Stimulated activated effector memory CD8-positive, alpha-beta T cell treated with anti-CD3 and anti-CD28 coated beads, Interleukin-12 subunit alpha, Interleukin-12 subunit beta, amount 100 ng/mL, for 72 hours (primary cell): ENCODE measurements at regions not wholly inside any gene's neighbourhood (a gene's known extent, or its start where the extent isn't known, plus 50 kb on each side); places are given as distances from the start of the nearest gene placed in this dataset.

Experiments used
- ATAC-seq: fragments of 150-1000 bp; cut with Tn5 transposase; 2 replicates; pipeline ENCODE4 v1.10.0; 2021
- DNase-seq, 2 donors: peaks; one replicate each; pipeline ENCODE4 v3.0.0; 2021 to 2022; ENCODE audit warnings: low spot score in 2 of 2
- H3K27ac Mint-ChIP-seq: one replicate; pipeline ENCODE4 v1.8.0; 2022; ENCODE audit warnings: mild to moderate bottlenecking, mixed read lengths
- H3K36me3 Mint-ChIP-seq: one replicate; pipeline ENCODE4 v1.8.0; 2022; ENCODE audit warnings: mild to moderate bottlenecking, mixed read lengths
- H3K4me1 Mint-ChIP-seq: one replicate; pipeline ENCODE4 v1.8.0; 2022; ENCODE audit warnings: mixed read lengths
- H3K4me3 Mint-ChIP-seq: one replicate; pipeline ENCODE4 v1.8.0; 2022; ENCODE audit warnings: mild to moderate bottlenecking, mixed read lengths
- H3K9me3 Mint-ChIP-seq: one replicate; pipeline ENCODE4 v1.8.0; 2022; ENCODE audit warnings: mixed read lengths

DNA sequence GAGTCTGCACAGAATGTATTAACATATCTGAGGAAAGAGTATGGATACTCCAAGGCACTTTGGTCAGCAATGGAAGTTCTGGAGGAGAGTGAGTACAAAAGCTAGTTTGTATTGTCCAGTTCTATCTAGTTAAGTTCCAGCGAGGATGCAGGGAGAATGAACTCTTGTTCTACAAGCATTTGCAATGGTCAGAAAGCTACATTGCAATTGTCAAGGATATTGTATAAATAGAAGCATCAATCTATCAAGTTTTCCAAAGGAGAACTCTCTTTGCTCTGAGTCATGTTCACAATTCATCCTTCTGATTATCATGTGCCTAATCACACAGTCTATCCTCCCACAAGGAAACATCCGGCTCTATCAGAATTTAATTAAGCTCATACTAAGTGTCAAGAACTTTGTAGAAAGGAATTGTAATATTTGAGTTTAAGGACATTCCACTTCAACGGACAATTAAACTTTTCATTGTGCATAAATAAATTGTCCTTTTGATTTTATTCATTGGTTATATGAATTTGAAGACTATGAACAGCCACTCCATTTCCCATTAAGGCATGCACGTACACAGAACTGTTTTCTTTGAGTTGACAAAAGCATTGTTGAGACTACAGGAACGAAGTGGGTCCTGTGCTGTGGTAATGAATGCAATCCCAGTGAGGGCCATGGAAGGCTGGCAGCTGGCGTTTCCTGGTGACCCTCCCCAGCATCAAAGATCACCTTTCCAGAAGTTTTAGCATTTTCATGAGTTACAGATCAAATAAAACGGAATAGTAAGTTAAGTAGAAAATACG is 973.5 kb upstream of the GOT2 start:
- H3K4me3 Mint-ChIP-seq, result no peak overlapping the region
- no peak for ATAC-seq
- H3K9me3 Mint-ChIP-seq, result peaks cover 6% of the 10 kb centered on the region
- no peak overlapping the region for H3K27ac Mint-ChIP-seq
- no peaks in the 10 kb centered on the region for H3K36me3 Mint-ChIP-seq
- DNase-seq, result no peak
- no peaks in the 10 kb centered on the region for H3K4me1 Mint-ChIP-seq

DNA sequence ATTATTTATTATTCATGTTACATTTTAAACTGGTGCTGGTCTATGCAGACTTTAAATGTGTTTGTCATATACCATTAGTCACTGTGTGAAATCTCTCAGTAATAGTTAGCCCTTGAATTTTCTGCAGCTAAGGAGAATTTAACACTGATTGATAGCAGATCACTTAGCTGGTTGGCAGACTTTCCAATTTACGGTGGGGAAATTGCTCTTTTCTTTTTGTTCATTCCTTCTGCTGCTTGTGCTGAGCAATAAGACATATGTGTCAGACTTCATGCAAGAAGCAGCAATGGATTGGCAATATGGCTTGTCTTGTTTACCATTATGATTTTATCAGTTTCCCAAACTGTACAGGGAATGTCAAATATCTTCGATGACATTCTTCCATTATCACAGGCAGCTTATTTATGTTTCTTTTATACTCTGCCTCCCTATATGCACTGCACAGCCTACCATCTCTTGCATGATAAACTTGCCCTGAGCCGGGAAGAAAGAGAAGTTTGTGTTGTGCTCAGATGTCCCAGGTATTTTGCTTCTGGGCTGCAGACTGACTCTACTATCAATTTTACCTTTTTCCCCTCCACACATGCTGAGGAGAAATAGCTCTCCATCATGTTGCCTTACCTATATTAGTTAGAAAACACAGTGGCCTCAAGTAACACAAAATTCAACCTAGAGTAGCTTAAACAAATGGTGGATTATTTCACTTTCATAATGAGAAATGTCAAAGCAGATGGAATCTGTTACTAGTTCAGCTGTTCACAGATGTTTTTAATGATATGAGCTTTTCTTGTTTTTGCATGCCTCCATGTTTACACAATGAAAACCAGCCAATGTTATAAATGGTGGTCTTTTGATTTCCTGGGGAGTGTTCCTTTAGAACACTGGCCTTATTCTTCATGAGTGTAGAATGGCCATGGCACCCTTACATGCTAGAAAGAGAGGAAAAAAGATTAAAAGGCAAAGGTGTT is 968.1 kb upstream of the GOT2 start:
- ATAC-seq (no peak), DNase-seq (no peak)
- peaks cover 13% of the 10 kb centered on the region for H3K9me3 Mint-ChIP-seq
- no peak overlapping the region for H3K27ac Mint-ChIP-seq
- no peaks in the 10 kb centered on the region for H3K4me1 Mint-ChIP-seq
- H3K36me3 Mint-ChIP-seq, result no peaks in the 10 kb centered on the region
- H3K4me3 Mint-ChIP-seq, result no peak overlapping the region

DNA sequence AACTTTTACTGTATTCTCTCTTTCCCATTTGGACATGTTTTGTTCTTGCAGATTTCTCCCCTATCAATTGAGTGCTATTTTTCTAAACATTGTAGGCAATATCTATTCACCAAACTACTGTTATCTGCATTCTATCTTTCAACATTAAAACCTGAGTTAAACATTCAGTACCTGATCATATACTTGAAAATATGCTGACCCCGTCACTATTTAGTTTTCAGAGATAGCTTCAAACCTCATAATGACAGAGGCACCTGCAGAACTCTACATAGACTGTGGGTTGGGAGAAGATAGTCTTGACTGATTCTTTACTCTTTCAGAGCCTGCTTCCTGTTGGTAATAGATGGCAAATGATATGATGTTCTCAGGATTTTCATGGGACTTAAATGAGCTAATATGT is 965.7 kb upstream of the GOT2 start:
- H3K4me1 Mint-ChIP-seq, result no peaks in the 10 kb centered on the region
- H3K36me3 Mint-ChIP-seq, result no peaks in the 10 kb centered on the region
- peaks cover 14% of the 10 kb centered on the region for H3K9me3 Mint-ChIP-seq
- ATAC-seq, result no peak
- H3K27ac Mint-ChIP-seq, result no peak overlapping the region
- no peak overlapping the region for H3K4me3 Mint-ChIP-seq
- no peak for DNase-seq

DNA sequence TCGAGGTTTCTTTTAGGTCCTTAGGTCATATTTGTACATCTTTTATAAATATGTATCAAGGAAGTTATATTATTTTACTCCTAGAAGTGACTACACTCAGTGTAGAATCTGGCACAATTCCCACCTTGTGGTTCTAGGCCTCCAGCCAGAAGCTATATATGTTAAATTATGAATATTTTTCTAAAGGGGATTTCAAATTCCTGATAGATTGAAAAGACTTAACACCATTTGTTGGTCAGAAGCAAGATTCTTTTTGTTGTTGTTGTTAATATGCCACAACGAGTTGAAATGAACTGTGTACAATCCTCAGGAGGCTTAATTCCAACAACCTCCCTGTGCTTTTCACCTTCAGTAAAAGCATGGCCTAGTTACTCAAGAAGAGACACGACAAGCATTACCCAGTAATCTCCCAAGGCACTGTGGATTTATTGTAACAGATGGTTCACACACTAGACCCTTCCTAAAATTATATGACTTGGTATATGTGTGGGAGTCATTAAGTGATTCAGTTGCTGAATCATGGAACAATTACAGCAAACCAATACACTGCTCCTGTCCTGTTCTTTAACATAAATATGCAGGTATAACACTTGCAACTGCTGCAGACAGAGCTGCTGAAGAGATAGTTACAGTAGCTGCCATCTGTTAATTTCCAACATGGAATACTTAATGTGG is 964.4 kb upstream of the GOT2 start:
- DNase-seq (no peak), ATAC-seq (no peak)
- Mint-ChIP-seq H3K4me1 (no peaks in the 10 kb centered on the region), H3K27ac (no peak overlapping the region), H3K4me3 (no peak overlapping the region), H3K36me3 (no peaks in the 10 kb centered on the region), H3K9me3 (peaks cover 17% of the 10 kb centered on the region)

DNA sequence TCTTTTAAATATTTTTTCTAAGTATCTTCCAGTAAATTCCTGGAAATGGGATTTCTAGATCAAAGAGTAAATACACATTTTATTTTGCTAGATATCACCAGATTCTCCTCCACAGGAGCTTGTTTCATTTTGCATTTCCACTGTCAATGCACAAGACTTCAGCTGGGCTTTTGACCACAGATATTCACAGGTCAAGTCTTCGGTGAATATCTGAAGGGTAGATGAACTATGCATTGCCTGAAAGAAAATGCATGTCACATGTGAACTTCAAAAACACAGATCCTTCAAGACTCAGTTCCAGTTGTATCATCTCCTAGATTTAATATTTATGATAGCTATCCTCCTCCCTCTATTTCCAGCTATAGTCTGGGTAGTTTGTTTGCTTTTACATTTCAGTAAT is 963.6 kb upstream of the GOT2 start:
- peaks cover 17% of the 10 kb centered on the region for H3K9me3 Mint-ChIP-seq

DNA sequence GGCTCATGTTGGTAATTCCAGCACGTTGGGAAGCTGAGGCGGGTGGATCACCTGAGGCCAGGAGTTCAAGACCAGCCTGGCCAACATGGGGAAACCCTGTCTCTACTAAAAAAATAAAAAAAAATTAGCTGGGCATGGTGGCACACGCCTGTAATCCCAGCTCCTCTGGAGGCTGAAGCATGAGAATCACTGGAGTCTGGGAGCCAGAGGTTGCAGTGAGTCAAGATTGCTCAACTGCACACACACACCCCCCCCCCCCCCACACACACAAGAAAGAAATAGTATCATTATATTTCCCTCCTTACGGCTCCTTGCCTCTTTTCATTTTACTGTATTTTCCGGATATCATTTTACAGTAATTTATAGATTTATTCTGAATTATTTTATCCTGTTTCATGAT is 963.1 kb upstream of the GOT2 start:
- no peak for ATAC-seq
- no peak for DNase-seq
- Mint-ChIP-seq H3K27ac (no peak overlapping the region), H3K36me3 (no peaks in the 10 kb centered on the region), H3K4me3 (no peak overlapping the region), H3K4me1 (no peaks in the 10 kb centered on the region), H3K9me3 (peaks cover 17% of the 10 kb centered on the region)

More for the DNA sequence above, 963.6 kb upstream of the GOT2 start:
- no peaks in the 10 kb centered on the region for H3K4me1 Mint-ChIP-seq
- DNase-seq (no peak), ATAC-seq (no peak)
- no peak overlapping the region for H3K27ac Mint-ChIP-seq
- no peak overlapping the region for H3K4me3 Mint-ChIP-seq
- no peaks in the 10 kb centered on the region for H3K36me3 Mint-ChIP-seq

DNA sequence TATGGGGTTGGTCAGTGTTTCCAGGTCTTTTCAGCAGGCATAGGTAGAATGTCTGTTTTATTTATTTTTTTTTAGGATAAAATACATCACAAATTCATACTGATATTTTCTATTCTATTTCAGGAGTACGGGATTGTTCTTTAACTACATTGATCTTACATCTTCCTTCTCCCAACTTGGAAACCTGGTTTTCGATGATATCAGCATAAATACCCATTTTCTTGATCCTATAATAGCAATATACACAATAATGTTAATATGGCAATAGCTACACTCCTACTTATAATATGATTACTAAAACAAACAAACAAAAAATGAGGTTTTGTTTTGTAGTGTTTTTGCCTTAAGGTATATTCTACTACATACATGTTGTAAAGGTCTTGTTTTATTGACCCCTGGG is 962.4 kb upstream of the GOT2 start:
- DNase-seq, result no peak
- peaks cover 21% of the 10 kb centered on the region for H3K9me3 Mint-ChIP-seq
- H3K27ac Mint-ChIP-seq, result no peak overlapping the region
- no peak overlapping the region for H3K4me3 Mint-ChIP-seq
- ATAC-seq, result no peak
- H3K4me1 Mint-ChIP-seq, result no peaks in the 10 kb centered on the region
- no peaks in the 10 kb centered on the region for H3K36me3 Mint-ChIP-seq

DNA sequence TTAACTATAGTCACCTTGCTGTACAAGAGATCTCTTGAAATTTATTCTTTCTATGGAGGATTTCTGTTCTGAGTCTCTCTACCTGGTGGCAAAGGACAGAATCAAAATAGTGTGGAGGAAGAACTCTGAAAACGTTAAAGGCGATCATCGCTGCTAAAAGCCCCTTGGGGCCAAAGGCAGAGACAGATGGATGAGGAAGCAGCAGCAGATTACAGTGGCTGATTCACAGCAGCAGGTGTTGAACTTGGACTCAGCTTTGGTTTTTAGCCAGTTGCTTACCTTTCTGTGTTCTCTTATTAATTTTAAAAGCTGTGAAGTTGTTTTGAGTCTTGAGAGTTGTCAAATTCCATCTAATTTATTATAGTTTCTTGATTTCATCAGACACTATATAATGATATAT is 956.1 kb upstream of the GOT2 start:
- ATAC-seq, result no peak
- Mint-ChIP-seq H3K36me3 (no peaks in the 10 kb centered on the region), H3K4me1 (no peaks in the 10 kb centered on the region), H3K4me3 (no peak overlapping the region), H3K27ac (no peak overlapping the region), H3K9me3 (peaks cover 33% of the 10 kb centered on the region)
- DNase-seq, result no peak

DNA sequence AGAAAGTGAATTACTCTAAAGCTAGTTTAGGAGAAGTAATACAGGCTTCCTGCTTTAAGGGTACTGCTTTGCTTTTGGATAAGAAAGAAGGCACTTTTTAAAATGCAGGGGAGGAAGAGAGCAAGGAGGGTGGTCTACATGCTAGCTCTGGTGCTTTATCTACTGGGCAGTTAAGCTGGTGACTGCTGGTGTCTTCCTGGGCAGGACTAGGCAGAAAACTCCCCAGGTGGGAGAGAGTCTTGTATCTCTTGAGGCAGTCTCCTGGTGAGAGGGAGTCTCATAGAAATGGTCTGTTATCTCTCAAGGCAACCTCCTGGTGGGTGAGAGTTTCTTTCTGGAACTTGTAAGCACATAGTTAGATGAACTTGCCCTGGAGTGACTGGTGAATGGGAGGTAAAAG is 953.9 kb upstream of the GOT2 start:
- Mint-ChIP-seq H3K27ac (no peak overlapping the region), H3K9me3 (peaks cover 30% of the 10 kb centered on the region), H3K4me1 (no peaks in the 10 kb centered on the region), H3K4me3 (no peak overlapping the region), H3K36me3 (no peaks in the 10 kb centered on the region)
- DNase-seq (no peak), ATAC-seq (no peak)

DNA sequence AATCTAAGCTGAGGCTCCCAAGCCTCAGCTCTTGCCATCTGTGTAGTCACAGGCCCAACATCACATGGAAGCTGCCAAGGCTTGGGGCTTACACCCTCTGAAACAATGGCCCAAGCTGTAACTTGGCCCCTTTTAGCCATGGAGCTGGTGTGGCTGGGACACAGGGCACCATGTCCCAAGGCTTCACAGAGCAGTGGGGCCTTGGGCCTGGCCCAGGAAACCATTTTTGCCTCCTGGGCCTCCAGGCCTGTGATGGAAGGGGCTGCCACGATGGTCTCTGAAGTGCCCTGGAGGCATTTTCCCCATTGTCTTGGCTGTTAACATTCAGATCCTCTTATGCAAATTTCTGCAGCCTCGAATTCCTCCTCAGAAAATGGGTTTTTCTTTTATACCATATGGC is 952.3 kb upstream of the GOT2 start:
- Mint-ChIP-seq H3K27ac (no peak overlapping the region), H3K9me3 (peaks cover 25% of the 10 kb centered on the region)
- no peak for ATAC-seq

DNA sequence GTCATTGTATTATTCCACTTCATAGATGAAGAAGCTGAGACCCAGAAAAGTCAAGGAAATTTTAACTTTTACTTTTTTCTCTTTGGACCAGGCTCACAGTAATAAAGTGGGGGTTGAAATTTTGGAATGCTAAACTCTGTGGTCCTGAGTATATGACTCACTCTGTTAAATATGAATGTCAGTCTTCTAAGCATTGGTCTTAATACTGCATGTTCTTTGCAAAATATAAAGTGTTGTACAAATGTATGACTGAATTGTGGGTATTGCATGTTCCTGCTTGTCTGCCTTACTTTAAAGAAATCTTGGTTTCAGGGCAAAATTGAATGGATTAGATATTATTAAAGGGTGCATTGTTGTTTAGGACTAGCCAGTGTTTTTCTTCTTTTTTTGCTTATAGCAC is 950.8 kb upstream of the GOT2 start:
- H3K4me1 Mint-ChIP-seq, result no peaks in the 10 kb centered on the region
- ATAC-seq (no peak), DNase-seq (no peak)
- no peaks in the 10 kb centered on the region for H3K36me3 Mint-ChIP-seq
- H3K27ac Mint-ChIP-seq, result no peak overlapping the region
- peaks cover 24% of the 10 kb centered on the region for H3K9me3 Mint-ChIP-seq
- H3K4me3 Mint-ChIP-seq, result no peak overlapping the region

More for the DNA sequence above, 952.3 kb upstream of the GOT2 start:
- H3K36me3 Mint-ChIP-seq, result no peaks in the 10 kb centered on the region
- no peak for DNase-seq
- no peak overlapping the region for H3K4me3 Mint-ChIP-seq
- no peaks in the 10 kb centered on the region for H3K4me1 Mint-ChIP-seq

DNA sequence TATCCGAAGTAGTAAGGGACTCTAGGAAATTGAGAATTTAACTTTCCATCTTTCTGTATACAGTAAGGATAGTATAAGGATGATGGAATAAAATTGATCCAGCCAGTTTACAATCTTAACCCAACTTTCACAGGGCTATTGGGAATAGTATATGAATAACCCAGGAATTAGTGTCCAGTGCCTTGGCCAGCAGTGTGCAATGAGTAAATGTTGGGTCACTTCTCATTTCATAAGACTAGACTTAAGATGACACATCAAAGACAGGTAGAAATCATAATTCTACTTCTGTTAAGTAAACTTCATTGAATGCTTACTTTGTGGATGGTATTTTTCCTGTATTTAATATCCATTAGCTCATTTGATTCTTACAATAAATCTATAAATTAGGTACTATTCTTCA is 949.6 kb upstream of the GOT2 start:
- DNase-seq (no peak), ATAC-seq (no peak)
- Mint-ChIP-seq H3K9me3 (peaks cover 22% of the 10 kb centered on the region), H3K4me3 (no peak overlapping the region), H3K27ac (no peak overlapping the region), H3K4me1 (no peaks in the 10 kb centered on the region), H3K36me3 (no peaks in the 10 kb centered on the region)

DNA sequence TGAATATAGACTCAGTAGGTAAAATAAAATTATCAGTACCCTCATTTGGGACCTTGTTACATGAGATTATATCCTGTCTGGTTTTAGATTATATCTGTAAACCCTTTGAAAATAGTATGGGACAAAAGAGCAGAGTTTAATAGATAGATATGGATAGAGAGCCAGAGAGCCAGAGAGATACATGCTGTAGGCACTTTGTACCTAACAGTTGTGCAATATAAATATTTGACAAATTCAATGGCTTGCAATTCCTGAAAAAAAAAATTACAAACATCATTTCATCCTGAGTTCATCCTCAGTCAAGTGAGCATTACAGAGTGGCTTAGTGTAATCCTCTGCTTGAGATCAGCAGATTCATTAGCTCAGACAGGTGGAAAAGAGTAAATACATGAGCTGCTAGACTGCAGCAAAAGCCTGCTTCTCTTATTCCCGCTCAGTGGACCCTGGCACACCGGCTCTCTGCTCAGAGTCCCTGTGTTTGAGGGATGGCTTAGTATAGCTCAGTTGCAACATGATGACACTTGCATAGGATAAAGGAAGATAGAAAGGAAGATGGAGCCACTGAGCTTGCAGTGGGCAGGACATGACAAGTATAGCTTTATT is 931.6 kb upstream of the GOT2 start:
- no peak overlapping the region for H3K4me3 Mint-ChIP-seq
- DNase-seq (no peak), ATAC-seq (no peak)
- H3K27ac Mint-ChIP-seq, result no peak overlapping the region
- no peaks in the 10 kb centered on the region for H3K36me3 Mint-ChIP-seq
- peaks cover 14% of the 10 kb centered on the region for H3K9me3 Mint-ChIP-seq
- H3K4me1 Mint-ChIP-seq, result no peaks in the 10 kb centered on the region

DNA sequence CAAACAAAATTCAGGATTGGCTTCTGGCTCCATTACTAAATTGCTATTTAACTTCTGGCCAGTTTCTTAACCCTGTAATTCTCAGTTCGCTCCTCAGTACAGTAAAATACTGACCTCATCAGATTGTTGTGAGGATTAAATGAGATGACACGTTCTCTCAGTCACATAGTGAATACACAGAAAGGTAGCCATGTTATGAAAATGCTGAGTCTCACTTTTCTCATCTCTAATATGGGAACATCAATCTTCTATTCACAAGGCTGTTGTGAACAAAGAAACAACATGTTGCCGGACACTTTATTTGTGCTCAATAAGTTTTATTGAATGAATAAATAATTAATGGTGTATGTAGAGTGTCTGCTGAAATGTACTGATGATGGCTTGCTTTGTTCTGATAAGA is 924.5 kb upstream of the GOT2 start:
- Mint-ChIP-seq H3K4me1 (no peaks in the 10 kb centered on the region), H3K36me3 (no peaks in the 10 kb centered on the region), H3K27ac (no peak overlapping the region), H3K4me3 (no peak overlapping the region), H3K9me3 (peaks cover 15% of the 10 kb centered on the region)
- no peak for DNase-seq
- no peak for ATAC-seq

DNA sequence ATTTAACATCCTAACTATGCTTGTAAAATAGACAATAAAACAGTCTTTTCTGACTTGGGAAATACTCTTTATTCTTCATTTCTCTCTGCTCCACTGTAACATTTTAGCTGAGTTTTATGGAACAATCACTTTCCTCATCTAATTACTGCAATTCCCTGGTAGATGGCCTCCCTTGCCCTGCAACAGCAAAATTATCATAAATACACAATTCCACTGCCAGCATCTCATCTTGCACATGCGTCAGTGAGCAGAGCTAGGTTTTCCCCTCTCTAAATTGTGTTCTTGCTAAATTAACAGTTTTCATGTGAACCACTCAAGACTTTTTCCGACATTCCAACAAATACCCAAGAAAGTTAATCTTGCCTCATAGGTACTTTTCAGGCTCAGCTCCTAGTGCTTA is 920.9 kb upstream of the GOT2 start:
- Mint-ChIP-seq H3K27ac (no peak overlapping the region), H3K9me3 (peaks cover 13% of the 10 kb centered on the region)
- ATAC-seq, result no peak

More for the DNA sequence above, 920.9 kb upstream of the GOT2 start:
- Mint-ChIP-seq H3K36me3 (no peaks in the 10 kb centered on the region), H3K4me3 (no peak overlapping the region), H3K4me1 (no peaks in the 10 kb centered on the region)
- DNase-seq, result no peak
